Prostate gland (tissue), 2 donors: ENCODE measurements at regions not wholly inside any gene's neighbourhood (a gene's known extent, or its start where the extent isn't known, plus 50 kb on each side); places are given as distances from the start of the nearest gene placed in this dataset.

Experiments
- CTCF ChIP-seq, 4 experiments: fragments of 200-600 bp in 2 of 4; fragments of 450-650 bp in 2 of 4; sonication (generic) in 2 of 4; IDR thresholded peaks; 1 replicate in 3 of 4; 2 replicates in 1 of 4; pipeline ENCODE4 v1.5.1; 2016 to 2019; ENCODE audit warnings: antibody characterized with exemption in 4 of 4, mild to moderate bottlenecking in 2 of 4, moderate library complexity in 2 of 4
- POLR2A ChIP-seq: fragments of 450-650 bp; IDR thresholded peaks from one replicate; pipeline ENCODE4 v1.6.1; 2016; ENCODE audit warnings: antibody characterized with exemption, mild to moderate bottlenecking

- TF ChIP-seq CTCF (IDR thresholded peaks at IDR 0.05) (no peak), POLR2A (no peak)
These were observed 192.6 kb upstream of the CARD18 start for GRCh38 chr11:105332171-105332570.
